GM23338 (cell line): ENCODE measurements at regions not wholly inside any gene's neighbourhood (a gene's known extent, or its start where the extent isn't known, plus 50 kb on each side); places are given as distances from the start of the nearest gene placed in this dataset.
A peak's percentile ranks its signal among the peaks of the same experiment; 100 is the strongest.

Source experiments
- ATAC-seq: fragments of 200-7000 bp; cut with Tn5 transposase; 3 replicates; pipeline ENCODE4 v1.9.1; 2020
- DNase-seq: peaks from one replicate; pipeline ENCODE4 v3.0.0-alpha.2; 2015; ENCODE audit warnings: low spot score
- H2AFZ ChIP-seq: fragments of 200-600 bp; sonication (generic); 2 replicates; pipeline ENCODE4 v1.8.0; 2016; ENCODE audit warnings: antibody characterized with exemption, mild to moderate bottlenecking, moderate library complexity
- H3F3A ChIP-seq: fragments of 200-600 bp; sonication (generic); replicated peaks from 2 replicates; pipeline ENCODE4 v1.8.0; 2017; ENCODE audit warnings: antibody characterized with exemption, mixed run types, low read depth
- H3K27ac ChIP-seq: fragments of 200-600 bp; sonication (generic); 2 replicates; pipeline ENCODE4 v1.6.1; 2016; ENCODE audit warnings: low read depth
- H3K27me3 ChIP-seq: fragments of 200-600 bp; sonication (generic); 2 replicates; pipeline ENCODE4 v1.8.0; 2016; ENCODE audit warnings: mild to moderate bottlenecking, mixed run types, moderate library complexity; ENCODE audit not compliant: insufficient read depth
- H3K36me3 ChIP-seq: fragments of 200-600 bp; sonication (generic); 2 replicates; pipeline ENCODE4 v1.8.0; 2016; ENCODE audit warnings: mild to moderate bottlenecking; ENCODE audit not compliant: insufficient read depth
- H3K4me1 ChIP-seq: fragments of 200-600 bp; sonication (generic); 2 replicates; pipeline ENCODE4 v1.8.0; 2016; ENCODE audit warnings: mild to moderate bottlenecking, moderate library complexity; ENCODE audit not compliant: insufficient read depth
- H3K4me2 ChIP-seq: fragments of 200-600 bp; sonication (generic); 2 replicates; pipeline ENCODE4 v1.7.1; 2017; ENCODE audit warnings: mixed run types
- H3K4me3 ChIP-seq: fragments of 200-600 bp; sonication (generic); 2 replicates; pipeline ENCODE4 v1.6.1; 2016; ENCODE audit warnings: mixed run types
- H3K79me2 ChIP-seq: fragments of 200-600 bp; sonication (generic); replicated peaks from 2 replicates; pipeline ENCODE4 v1.8.0; 2017; ENCODE audit warnings: mild to moderate bottlenecking; ENCODE audit not compliant: insufficient read depth
- H3K9me2 ChIP-seq: fragments of 200-600 bp; sonication (generic); 2 replicates; pipeline ENCODE4 v1.8.0; 2017; ENCODE audit not compliant: insufficient read depth
- H4K20me1 ChIP-seq: fragments of 200-600 bp; sonication (generic); replicated peaks from 2 replicates; pipeline ENCODE4 v1.8.0; 2017; ENCODE audit warnings: mild to moderate bottlenecking; ENCODE audit not compliant: insufficient read depth
- H3K27ac Mint-ChIP-seq: 2 replicates; pipeline ENCODE4 v1.8.0; 2020; ENCODE audit warnings: inconsistent platforms, mild to moderate bottlenecking, moderate library complexity, mixed read lengths
- H3K27me3 Mint-ChIP-seq: 3 replicates; pipeline ENCODE4 v1.8.0; 2022; ENCODE audit warnings: low read depth, mild to moderate bottlenecking, moderate library complexity, mixed read lengths, inconsistent platforms; ENCODE audit not compliant: insufficient read depth, poor library complexity
- H3K36me3 Mint-ChIP-seq: 3 replicates; pipeline ENCODE4 v1.8.0; 2021; ENCODE audit warnings: low read depth, mild to moderate bottlenecking, inconsistent platforms, moderate library complexity, mixed read lengths
- H3K4me1 Mint-ChIP-seq: 3 replicates; pipeline ENCODE4 v1.8.0; 2020; ENCODE audit warnings: mild to moderate bottlenecking, inconsistent platforms, mixed read lengths
- H3K4me3 Mint-ChIP-seq: 3 replicates; pipeline ENCODE4 v1.8.0; 2021; ENCODE audit warnings: moderate library complexity, mild to moderate bottlenecking, inconsistent platforms, mixed read lengths
- H3K9me3 Mint-ChIP-seq: 3 replicates; pipeline ENCODE4 v1.8.0; 2020; ENCODE audit warnings: moderate library complexity, mild to moderate bottlenecking, inconsistent platforms, mixed read lengths
- CREB1 ChIP-seq: fragments of 250-450 bp; sonication (Bioruptor Pico); IDR thresholded peaks from 2 replicates; pipeline ENCODE4 v1.5.0; 2020; ENCODE audit warnings: low read depth, mild to moderate bottlenecking, moderate library complexity
- CTCF ChIP-seq, 2 experiments: fragments of 200-600 bp in 1 of 2; sonication (generic) in 1 of 2; conservative IDR thresholded peaks; 2 replicates each; pipeline versions ENCODE4 v1.5.1 to v1.6.1; 2016 to 2017; ENCODE audit warnings: antibody characterized with exemption in 2 of 2, low read depth in 2 of 2, mild to moderate bottlenecking in 2 of 2, moderate library complexity in 1 of 2
- ETS1 ChIP-seq: IDR thresholded peaks from 2 replicates; pipeline ENCODE4 v1.6.1; 2016; ENCODE audit warnings: antibody characterized with exemption
- EZH2 ChIP-seq: fragments of 200-600 bp; sonication (generic); IDR thresholded peaks from one replicate; pipeline ENCODE4 v1.8.0; 2017; ENCODE audit warnings: antibody characterized with exemption, mild to moderate bottlenecking, low read depth; ENCODE audit not compliant: unreplicated experiment
- EZH2phosphoT487 ChIP-seq: fragments of 200-600 bp; sonication (generic); IDR thresholded peaks from one replicate; pipeline ENCODE4 v1.8.1; 2018; ENCODE audit warnings: antibody characterized with exemption; ENCODE audit not compliant: unreplicated experiment
- JUNB ChIP-seq: IDR thresholded peaks from one replicate; pipeline ENCODE4 v1.6.1; 2016; ENCODE audit warnings: antibody characterized with exemption; ENCODE audit not compliant: unreplicated experiment
- NANOG ChIP-seq: IDR thresholded peaks from 2 replicates; pipeline ENCODE4 v1.6.1; 2016; ENCODE audit warnings: antibody characterized with exemption, borderline replicate concordance
- POLR2AphosphoS5 ChIP-seq: IDR thresholded peaks from 2 replicates; pipeline ENCODE4 v1.6.1; 2016; ENCODE audit warnings: antibody characterized with exemption, low read depth
- REST ChIP-seq: IDR thresholded peaks from one replicate; pipeline ENCODE4 v1.6.1; 2018; ENCODE audit warnings: antibody characterized with exemption; ENCODE audit not compliant: unreplicated experiment
- STAT1 ChIP-seq: IDR thresholded peaks from one replicate; pipeline ENCODE4 v1.6.1; 2016; ENCODE audit warnings: antibody characterized with exemption; ENCODE audit not compliant: unreplicated experiment
- ZNF114 ChIP-seq: fragments of 250-450 bp; sonication (Bioruptor Pico); IDR thresholded peaks from 2 replicates; pipeline ENCODE4 v1.5.0; 2020; ENCODE audit warnings: mild to moderate bottlenecking, moderate library complexity
- ZNF331 ChIP-seq: fragments of 250-450 bp; sonication (Bioruptor Pico); IDR thresholded peaks from 2 replicates; pipeline ENCODE4 v1.5.0; 2020; ENCODE audit warnings: low read depth, mild to moderate bottlenecking, moderate library complexity
- ZNF462 ChIP-seq: fragments of 250-450 bp; sonication (Bioruptor Pico); IDR thresholded peaks from 2 replicates; pipeline ENCODE4 v1.5.0; 2020; ENCODE audit warnings: mild to moderate bottlenecking, moderate library complexity

GRCh38 chr1:244316407-244316806, 135.3 kb downstream of the ADSS2 start:
- Histone ChIP-seq H3F3A (no peaks in the 10 kb centered on the region), H3K4me2 (no peak overlapping the region), H4K20me1 (no peaks in the 10 kb centered on the region), H3K27me3 (no peaks in the 10 kb centered on the region), H3K36me3 (no peaks in the 10 kb centered on the region), H3K9me2 (no peaks in the 10 kb centered on the region), H2AFZ (peak overlapping the region; percentile 10; the same call in 1 of the 2 replicates), H3K79me2 (no peaks in the 10 kb centered on the region), H3K4me3 (no peak overlapping the region), H3K27ac (no peak overlapping the region), H3K4me1 (no peaks in the 10 kb centered on the region)
- Mint-ChIP-seq H3K27me3 (no peaks in the 10 kb centered on the region), H3K4me1 (no peaks in the 10 kb centered on the region; the same call in 2 of the 3 replicates), H3K9me3 (no peaks in the 10 kb centered on the region), H3K27ac (no peak overlapping the region), H3K4me3 (no peak overlapping the region), H3K36me3 (0 out of 3 replicates have a peak, but pooled peaks cover under 1% of the 10 kb centered on the region)
- TF ChIP-seq ZNF331 (no peak), POLR2AphosphoS5 (no peak), CTCF (conservative IDR thresholded peaks at IDR 0.05; ENCODE audit: low read depth in 2 of 2) (no peak), ZNF462 (no peak), EZH2phosphoT487 (no peak), ZNF114 (CRISPR knock-in tag) (no peak), ETS1 (no peak), JUNB (no peak), CREB1 (CRISPR knock-in tag) (no peak), STAT1 (no peak), REST (no peak), NANOG (no peak), EZH2 (no peak)
- DNase-seq (no peak), ATAC-seq (no peak)
